Spleen (tissue), 7 donors: ENCODE measurements at regions not wholly inside any gene's neighbourhood (a gene's known extent, or its start where the extent isn't known, plus 50 kb on each side); places are given as distances from the start of the nearest gene placed in this dataset.
"Not testable (repeated sequence)": the region's sequence is repeated elsewhere in the genome, so short reads cannot be mapped to it uniquely, and the experiment has no call there.

Experiments used
- CTCF ChIP-seq, 11 experiments: fragments of 200-600 bp in 7 of 11; fragments of 450-650 bp in 4 of 11; sonication (generic) in 4 of 11; IDR thresholded peaks in 8 of 11; conservative IDR thresholded peaks in 3 of 11; 1 replicate in 7 of 11; 2 replicates in 4 of 11; pipeline versions ENCODE4 v1.4.0 to v1.8.0; 2016 to 2021; ENCODE audit warnings: antibody characterized with exemption in 11 of 11, inconsistent platforms in 4 of 11, mild to moderate bottlenecking in 1 of 11
- POLR2A ChIP-seq, 3 donors: fragments of 450-650 bp; IDR thresholded peaks; one replicate each; pipeline ENCODE4 v1.5.1; 2017; ENCODE audit warnings: antibody characterized with exemption in 3 of 3, mild to moderate bottlenecking in 1 of 3
- donor health status: DM: no; HTN: no; CAD: no; lungs with moderate emphysema.
- donor health status: DM: no; HTN: no; CAD: no.
- donor health status: DM: no; HTN: no; CAD: no.

- TF ChIP-seq CTCF (IDR thresholded peaks at IDR 0.05 in 8 of 11, conservative IDR thresholded peaks at IDR 0.05 in 3 of 11); POLR2A (IDR thresholded peaks at IDR 0.05): not testable (repeated sequence)
Measured at GRCh38 chrX:90404846-90405436, 483.2 kb downstream of the TGIF2LX start.
